ENCODE measurements at regions not wholly inside any gene's neighbourhood (a gene's known extent, or its start where the extent isn't known, plus 50 kb on each side); places are given as distances from the start of the nearest gene placed in this dataset.
"Not testable (repeated sequence)": the region's sequence is repeated elsewhere in the genome, so short reads cannot be mapped to it uniquely, and the experiment has no call there.

DNA sequence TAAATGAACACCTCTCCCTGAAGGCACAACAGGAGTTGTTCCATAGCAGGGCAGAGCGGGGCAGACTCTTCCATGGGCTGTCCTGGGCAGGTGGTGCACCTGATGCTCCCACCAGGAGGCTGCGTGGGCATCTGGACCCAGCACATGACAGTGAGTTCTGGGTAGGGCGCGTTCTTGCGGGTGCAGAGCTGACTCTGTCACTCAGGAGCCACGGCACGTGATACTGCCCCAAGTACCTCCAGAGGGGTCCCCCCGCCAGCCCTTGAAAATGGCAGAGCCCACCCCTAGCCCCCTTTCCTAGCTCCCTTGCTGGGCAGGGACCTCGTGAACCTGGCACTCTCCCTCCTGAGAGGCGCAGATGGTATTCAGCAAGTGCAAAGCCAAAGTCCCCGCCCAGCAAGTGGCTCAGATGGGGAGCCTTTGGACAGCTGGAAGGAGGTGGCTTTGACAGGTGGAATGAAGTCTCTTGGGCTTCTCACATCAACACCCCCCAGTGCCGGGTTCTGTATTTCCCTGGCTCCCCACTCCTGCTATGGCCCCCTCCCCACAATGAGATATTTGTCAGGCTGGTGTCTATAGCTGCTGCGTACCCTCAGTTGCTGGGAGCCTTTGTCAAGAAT, 172.1 kb downstream of the TBC1D2B start:
- TF ChIP-seq ZNF510 (tag by site-specific recombination; IDR thresholded peaks at IDR 0.05; ENCODE audit: insufficient replicate concordance) (no peak), ZNF292 (tag by site-specific recombination; IDR thresholded peaks at IDR 0.05; ENCODE audit: borderline replicate concordance, low read depth) (no peak), KLF10 (tag by site-specific recombination; IDR thresholded peaks at IDR 0.05) (no peak), ZNF274 (IDR thresholded peaks at IDR 0.05; ENCODE audit: low read length) (no peak), ZNF274 (tag by site-specific recombination; IDR thresholded peaks at IDR 0.05; ENCODE audit: borderline replicate concordance) (no peak), ZNF747 (tag by site-specific recombination; IDR thresholded peaks at IDR 0.05) (no peak)
- TF ChIP-seq, protein P1, sequence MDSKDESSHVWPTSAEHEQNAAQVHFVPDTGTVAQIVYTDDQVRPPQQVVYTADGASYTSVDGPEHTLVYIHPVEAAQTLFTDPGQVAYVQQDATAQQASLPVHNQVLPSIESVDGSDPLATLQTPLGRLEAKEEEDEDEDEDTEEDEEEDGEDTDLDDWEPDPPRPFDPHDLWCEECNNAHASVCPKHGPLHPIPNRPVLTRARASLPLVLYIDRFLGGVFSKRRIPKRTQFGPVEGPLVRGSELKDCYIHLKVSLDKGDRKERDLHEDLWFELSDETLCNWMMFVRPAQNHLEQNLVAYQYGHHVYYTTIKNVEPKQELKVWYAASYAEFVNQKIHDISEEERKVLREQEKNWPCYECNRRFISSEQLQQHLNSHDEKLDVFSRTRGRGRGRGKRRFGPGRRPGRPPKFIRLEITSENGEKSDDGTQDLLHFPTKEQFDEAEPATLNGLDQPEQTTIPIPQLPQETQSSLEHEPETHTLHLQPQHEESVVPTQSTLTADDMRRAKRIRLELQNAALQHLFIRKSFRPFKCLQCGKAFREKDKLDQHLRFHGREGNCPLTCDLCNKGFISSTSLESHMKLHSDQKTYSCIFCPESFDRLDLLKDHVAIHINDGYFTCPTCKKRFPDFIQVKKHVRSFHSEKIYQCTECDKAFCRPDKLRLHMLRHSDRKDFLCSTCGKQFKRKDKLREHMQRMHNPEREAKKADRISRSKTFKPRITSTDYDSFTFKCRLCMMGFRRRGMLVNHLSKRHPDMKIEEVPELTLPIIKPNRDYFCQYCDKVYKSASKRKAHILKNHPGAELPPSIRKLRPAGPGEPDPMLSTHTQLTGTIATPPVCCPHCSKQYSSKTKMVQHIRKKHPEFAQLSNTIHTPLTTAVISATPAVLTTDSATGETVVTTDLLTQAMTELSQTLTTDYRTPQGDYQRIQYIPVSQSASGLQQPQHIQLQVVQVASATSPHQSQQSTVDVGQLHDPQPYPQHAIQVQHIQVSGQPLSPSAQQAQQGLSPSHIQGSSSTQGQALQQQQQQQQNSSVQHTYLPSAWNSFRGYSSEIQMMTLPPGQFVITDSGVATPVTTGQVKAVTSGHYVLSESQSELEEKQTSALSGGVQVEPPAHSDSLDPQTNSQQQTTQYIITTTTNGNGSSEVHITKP (tag by site-specific recombination; IDR thresholded peaks at IDR 0.05), result peak; percentile 74
- ChIA-PET POLR2A (no interaction called here), CTCF (interaction anchor here (0.5 to 1.6 kb wide), 9 partner anchors 13 to 796 kb away, joined by 3 to 6 read pairs (median 3); partner anchors contain the start of gene IDH3A)
- Histone ChIP-seq H3K4me1 (ENCODE audit: control insufficient read depth, insufficient read depth, low read length) (no peaks in the 10 kb centered on the region), H3K9me3 (ENCODE audit: control insufficient read depth, insufficient read depth, low read depth, low read length) (no peaks in the 10 kb centered on the region), H3K27ac (ENCODE audit: extremely low read depth, low read depth, low read length) (no peak overlapping the region), H3K36me3 (ENCODE audit: control insufficient read depth in 2 of 2, insufficient read depth in 1 of 2, low read length in 2 of 2) (no peaks in the 10 kb centered on the region), H3K4me3 (ENCODE audit: low read depth, low read length) (no peak overlapping the region)

GRCh38 chr15:77904901-77905300, 172.6 kb downstream of the TBC1D2B start:
- no peaks in the 10 kb centered on the region for H3K36me3 ChIP-seq (ENCODE audit: control insufficient read depth in 2 of 2, insufficient read depth in 1 of 2, low read length in 2 of 2)
- H3K9me3 ChIP-seq (ENCODE audit: control insufficient read depth, insufficient read depth, low read depth, low read length), result no peaks in the 10 kb centered on the region
- TF ChIP-seq ZNF621 (tag by site-specific recombination; IDR thresholded peaks at IDR 0.05) (no peak), ZNF701 (tag by site-specific recombination; IDR thresholded peaks at IDR 0.05) (no peak), ZNF335 (tag by site-specific recombination; conservative IDR thresholded peaks at IDR 0.05) (no peak), ZBTB48 (tag by site-specific recombination; IDR thresholded peaks at IDR 0.05) (no peak), ZNF555 (tag by site-specific recombination; conservative IDR thresholded peaks at IDR 0.05) (no peak), MYNN (tag by site-specific recombination; IDR thresholded peaks at IDR 0.05; ENCODE audit: borderline replicate concordance) (no peak), ZNF354C (tag by site-specific recombination; IDR thresholded peaks at IDR 0.05; ENCODE audit: borderline replicate concordance, low read depth) (no peak), ZNF221 (tag by site-specific recombination; IDR thresholded peaks at IDR 0.05; ENCODE audit: borderline replicate concordance) (no peak), ZNF785 (tag by site-specific recombination; IDR thresholded peaks at IDR 0.05) (no peak), ZNF24 (tag by site-specific recombination; IDR thresholded peaks at IDR 0.05) (no peak)
- CTCF ChIA-PET, result interaction anchor here (0.5 to 1.6 kb wide), 6 partner anchors 31 to 796 kb away, joined by 3 to 6 read pairs (median 4); partner anchors contain the start of gene IDH3A
- no peak overlapping the region for H3K4me3 ChIP-seq (ENCODE audit: low read depth, low read length)
- H3K27ac ChIP-seq (ENCODE audit: extremely low read depth, low read depth, low read length), result no peak overlapping the region
- POLR2A ChIA-PET, result no interaction called here
- H3K4me1 ChIP-seq (ENCODE audit: control insufficient read depth, insufficient read depth, low read length), result no peaks in the 10 kb centered on the region

- TF ChIP-seq ZNF24 (tag by site-specific recombination; IDR thresholded peaks at IDR 0.05) (no peak), GLIS2 (tag by site-specific recombination; IDR thresholded peaks at IDR 0.05) (peak; percentile 28; the same call in 1 of the 2 replicates), ZIC2 (tag by site-specific recombination; IDR thresholded peaks at IDR 0.05) (peak; percentile 82)
- TF ChIP-seq, protein P2, sequence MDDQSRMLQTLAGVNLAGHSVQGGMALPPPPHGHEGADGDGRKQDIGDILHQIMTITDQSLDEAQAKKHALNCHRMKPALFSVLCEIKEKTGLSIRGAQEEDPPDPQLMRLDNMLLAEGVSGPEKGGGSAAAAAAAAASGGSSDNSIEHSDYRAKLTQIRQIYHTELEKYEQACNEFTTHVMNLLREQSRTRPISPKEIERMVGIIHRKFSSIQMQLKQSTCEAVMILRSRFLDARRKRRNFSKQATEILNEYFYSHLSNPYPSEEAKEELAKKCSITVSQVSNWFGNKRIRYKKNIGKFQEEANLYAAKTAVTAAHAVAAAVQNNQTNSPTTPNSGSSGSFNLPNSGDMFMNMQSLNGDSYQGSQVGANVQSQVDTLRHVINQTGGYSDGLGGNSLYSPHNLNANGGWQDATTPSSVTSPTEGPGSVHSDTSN (CRISPR knock-in tag; IDR thresholded peaks at IDR 0.05), result no peak
- POLR2A ChIA-PET, result no interaction called here
These were observed 173.1 kb downstream of the TBC1D2B start for GRCh38 chr15:77904436-77904821.

DNA sequence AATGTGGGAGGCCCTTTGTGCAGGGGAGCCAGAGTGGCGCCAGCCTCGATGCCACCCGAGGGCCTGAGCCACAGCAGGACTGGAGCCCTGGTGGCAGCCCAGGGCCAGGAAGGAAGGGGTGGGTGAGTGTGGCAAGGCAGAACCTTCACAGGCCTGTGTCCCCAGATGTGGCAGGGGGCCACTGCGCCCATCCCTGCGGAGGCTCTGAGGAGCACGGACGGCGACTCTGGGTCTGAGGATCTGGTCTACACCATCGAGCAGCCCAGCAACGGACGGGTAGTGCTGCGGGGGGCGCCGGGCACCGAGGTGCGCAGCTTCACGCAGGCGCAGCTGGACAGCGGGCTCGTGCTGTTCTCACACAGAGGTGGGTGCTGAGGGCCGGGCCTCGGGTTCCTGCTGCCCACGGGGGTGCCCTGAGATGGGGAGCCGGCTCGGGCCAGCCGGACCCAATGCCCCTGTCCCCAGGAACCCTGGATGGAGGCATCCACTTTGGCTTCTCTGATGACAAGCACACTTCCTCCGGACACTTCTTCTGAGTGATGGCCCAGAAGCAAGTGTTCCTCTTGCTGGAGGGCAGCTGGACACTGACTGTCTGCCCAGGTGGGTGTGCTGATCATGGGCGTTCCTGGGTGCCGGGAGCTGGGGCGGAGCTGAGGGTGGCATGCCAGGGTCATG, 173.6 kb downstream of the TBC1D2B start:
- H3K36me3 ChIP-seq (ENCODE audit: control insufficient read depth in 2 of 2, insufficient read depth in 1 of 2, low read length in 2 of 2); POLR2A ChIA-PET; H3K9me3 ChIP-seq (ENCODE audit: control insufficient read depth, insufficient read depth, low read depth, low read length); H3K4me1 ChIP-seq (ENCODE audit: control insufficient read depth, insufficient read depth, low read length); H3K4me3 ChIP-seq (ENCODE audit: low read depth, low read length); H3K27ac ChIP-seq (ENCODE audit: extremely low read depth, low read depth, low read length): not testable (repeated sequence)
- CTCF ChIA-PET, result interaction anchor here (0.5 to 1.6 kb wide), 8 partner anchors 15 to 336 kb away, joined by 3 to 10 read pairs (median 3); no protein-coding TSS in a partner anchor

More at GRCh38 chr15:77904436-77904821, 173.1 kb downstream of the TBC1D2B start:
- Histone ChIP-seq H3K4me1 (ENCODE audit: control insufficient read depth, insufficient read depth, low read length) (no peaks in the 10 kb centered on the region), H3K9me3 (ENCODE audit: control insufficient read depth, insufficient read depth, low read depth, low read length) (no peaks in the 10 kb centered on the region), H3K36me3 (ENCODE audit: control insufficient read depth in 2 of 2, insufficient read depth in 1 of 2, low read length in 2 of 2) (no peaks in the 10 kb centered on the region), H3K27ac (ENCODE audit: extremely low read depth, low read depth, low read length) (no peak overlapping the region), H3K4me3 (ENCODE audit: low read depth, low read length) (no peak overlapping the region)
- CTCF ChIA-PET, result interaction anchor here (0.5 to 1.6 kb wide), 7 partner anchors 15 to 797 kb away, joined by 3 to 6 read pairs (median 3); partner anchors contain the start of gene IDH3A

Data from HEK293 (cell line).